HG03280 (cell line): ENCODE measurements at regions not wholly inside any gene's neighbourhood (a gene's known extent, or its start where the extent isn't known, plus 50 kb on each side); places are given as distances from the start of the nearest gene placed in this dataset.
"Not testable (repeated sequence)": the region's sequence is repeated elsewhere in the genome, so short reads cannot be mapped to it uniquely, and the experiment has no call there.

ENCODE experiments used
- ATAC-seq: cut with Tn5 transposase; IDR thresholded peaks from one replicate; pipeline ENCODE4 v1.9.1; 2021; ENCODE audit warnings: mild to moderate bottlenecking, moderate library complexity; ENCODE audit not compliant: unreplicated experiment

DNA sequence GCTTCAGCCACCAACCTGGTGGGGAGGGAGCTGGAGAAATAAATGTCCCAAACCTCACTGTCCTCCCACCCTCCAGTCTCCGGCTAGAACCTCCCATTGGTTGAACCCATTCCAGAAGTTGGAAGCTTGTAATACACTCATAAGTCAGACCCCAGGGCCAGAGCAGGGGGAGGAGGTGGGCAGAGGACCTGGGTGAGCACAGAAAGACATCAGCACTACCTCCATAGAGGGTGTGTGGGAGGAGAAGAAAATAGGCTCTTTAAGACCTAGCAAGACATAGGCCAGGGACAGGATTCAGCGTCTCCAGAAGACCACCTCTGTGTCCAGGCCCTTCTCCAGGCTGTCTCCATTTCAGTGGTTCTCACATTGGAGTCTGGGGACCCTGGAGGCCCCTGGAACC lies 73.3 kb upstream of the TOP1 start:
- ATAC-seq: no peak

DNA sequence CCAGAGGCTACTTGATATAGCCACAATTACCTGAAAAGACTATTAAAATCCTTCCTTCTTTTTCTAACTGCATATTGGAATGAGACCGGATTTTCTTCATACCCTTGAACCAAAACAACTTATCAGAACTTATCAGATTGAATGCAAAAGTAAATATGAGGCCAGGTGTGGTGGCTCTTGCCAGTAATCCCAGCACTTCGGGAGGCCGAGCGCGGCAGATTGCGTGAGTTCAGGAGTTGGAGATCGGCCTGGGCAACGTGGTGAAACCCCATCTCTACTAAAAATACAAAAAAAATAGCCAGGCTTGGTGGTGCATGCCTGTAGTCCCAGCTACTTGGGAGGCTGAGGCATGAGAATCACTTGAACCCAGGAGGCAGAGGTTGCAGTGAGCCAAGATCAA lies 72.8 kb upstream of the TOP1 start:
- not testable (repeated sequence) for ATAC-seq

DNA sequence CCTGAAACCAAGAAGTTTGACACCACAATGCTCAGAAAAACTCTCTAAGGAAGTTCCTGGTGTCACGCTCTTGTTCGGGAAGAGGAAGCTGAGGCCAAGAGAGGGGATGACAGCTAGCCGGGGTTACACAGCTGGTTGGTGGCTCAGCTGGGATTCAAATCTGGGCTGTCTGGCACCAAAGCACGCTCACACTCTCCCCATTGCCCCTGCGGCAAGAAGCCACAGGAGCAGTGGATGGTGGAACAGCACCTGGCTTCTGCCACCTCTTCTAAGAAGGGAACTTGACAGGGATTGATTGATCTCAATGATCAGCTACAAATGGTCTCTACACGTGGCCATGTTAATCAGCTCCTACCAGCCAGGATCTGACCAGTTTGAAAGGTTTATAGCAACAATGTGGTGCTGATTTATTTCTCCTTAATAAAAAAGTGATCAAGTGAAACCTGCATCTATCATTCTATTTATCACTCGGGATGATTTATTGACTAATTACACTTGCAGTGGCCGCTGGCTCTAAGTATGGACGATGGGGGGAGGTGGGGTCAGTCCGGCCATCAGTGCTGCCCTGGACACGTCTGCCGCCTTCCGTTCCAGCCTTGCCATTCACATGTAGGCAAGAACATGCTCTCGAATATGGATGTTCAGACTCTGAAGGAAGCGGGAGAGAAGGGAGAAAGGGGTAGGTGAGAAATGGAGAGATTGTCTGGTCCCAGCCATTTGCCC lies 71.9 kb upstream of the TOP1 start:
- ATAC-seq: no peak

DNA sequence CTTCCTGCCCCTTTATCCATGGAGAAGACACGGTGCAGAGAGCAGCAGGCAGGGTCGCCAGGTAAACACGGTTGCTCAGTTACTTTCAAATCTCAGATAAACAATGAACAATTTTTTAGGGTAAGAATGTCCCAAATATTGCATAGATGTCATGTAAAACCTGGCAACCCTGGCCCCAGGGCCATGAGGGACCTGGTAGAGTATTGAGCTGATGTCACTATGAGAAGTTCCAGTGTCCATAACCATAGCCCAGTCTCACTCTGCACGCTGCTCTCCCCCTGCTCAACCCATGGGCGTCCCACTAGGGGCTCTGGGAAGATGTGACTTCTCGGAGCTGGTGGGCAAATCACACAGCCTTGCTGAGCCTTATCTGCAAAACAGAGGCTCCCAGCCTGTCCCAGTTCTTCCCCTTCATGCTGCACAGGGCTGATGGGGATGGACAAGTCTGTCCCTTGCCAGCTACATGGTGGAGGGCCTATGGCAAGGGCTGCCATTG lies 71.3 kb upstream of the TOP1 start:
- ATAC-seq: no peak

DNA sequence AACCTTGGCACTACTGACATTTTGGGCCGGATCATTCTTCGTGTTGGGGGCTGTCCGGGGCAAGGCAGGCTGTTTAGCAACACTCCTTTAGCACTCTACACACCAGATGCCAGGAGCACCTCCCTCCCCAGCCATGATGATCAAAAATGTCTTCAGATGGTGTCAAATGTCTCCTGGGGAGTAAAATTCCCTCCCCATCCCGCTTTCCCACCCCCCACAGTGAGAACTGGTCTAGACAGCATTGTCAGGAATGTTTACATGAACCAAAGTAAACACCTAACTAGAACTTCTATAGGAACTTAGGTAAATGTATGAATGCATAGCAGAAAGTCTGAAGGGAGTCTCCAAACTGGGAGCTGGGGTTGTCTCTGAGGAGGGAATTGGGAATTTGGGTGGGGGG lies 70.0 kb upstream of the TOP1 start:
- ATAC-seq: no peak

DNA sequence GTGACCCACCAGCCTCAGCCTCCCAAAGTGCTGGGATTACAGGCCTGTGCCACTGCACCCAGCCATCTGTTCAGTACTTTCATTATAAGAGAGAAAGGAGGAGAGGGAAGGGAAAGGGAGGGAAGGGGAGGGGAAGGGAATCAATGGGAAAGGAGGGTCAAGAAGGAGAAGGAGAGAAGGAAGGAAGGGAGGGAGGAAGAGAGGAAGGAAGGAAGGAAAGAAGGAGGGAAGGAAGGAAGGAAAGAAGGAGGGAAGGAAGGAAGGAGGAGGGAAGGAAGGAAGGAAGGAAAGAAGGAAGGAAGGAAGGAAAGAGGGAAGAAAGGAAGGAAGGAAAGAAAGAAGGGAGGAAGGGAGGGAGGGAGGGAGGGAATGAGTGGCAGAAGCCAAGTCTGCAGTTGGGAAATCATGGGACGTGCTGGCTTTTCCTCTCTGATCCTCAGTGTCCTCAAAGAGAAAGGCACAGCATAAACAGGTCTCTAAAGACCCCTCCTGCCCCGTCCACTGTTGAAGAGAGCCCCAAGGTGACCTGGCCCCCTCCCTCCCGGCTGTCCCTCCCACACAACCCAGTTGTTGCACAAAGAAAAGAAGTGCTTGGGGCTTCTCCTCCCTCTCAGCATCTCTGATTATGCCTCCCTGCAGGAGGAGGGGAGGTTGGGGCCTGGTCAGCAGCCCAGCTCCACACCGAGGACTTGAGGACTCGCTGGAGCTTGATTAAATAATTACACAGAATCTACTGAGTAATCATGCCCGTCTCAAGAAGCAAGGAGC lies 69.1 kb upstream of the TOP1 start:
- ATAC-seq: no peak

DNA sequence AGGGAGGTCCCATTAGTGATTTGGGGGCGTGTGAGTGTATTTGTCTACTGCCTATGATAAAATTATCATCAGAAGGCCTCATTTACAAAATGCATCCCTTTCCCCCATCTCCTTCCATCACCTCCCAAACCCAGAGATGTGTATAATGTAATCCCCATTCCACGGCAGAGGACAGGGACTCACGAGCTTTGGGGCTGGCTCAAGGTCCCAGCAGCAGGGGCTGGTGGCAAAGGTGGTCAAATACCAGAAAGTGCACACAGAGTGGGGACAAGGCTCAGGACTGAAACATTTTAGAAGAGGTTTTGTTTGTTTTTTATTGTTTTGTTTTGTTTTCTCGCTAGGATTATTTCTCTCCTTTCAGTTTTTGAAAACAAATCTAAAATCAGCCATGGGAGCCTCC lies 68.5 kb upstream of the TOP1 start:
- no peak for ATAC-seq

DNA sequence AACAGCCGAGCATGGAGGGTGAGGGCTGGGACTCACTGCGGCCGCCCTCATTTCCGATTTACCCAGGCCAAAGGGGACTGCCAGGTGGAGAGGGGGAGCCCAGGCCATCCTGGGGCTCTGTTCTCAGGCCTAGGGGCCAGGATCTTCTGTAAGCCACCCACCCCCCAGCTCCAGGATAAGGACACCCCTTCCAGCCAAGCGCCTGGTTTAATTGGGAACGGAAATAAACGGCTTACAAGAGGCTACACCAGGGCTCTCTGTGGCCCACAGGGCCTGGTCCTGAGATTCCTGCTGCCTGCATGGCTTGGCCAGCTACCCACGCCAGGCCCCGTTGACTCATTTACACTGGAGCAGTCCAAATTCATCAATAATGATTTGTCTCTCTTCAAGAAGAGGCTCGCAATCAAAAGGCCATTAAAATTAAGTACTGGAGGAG lies 68.1 kb upstream of the TOP1 start:
- ATAC-seq: no peak

DNA sequence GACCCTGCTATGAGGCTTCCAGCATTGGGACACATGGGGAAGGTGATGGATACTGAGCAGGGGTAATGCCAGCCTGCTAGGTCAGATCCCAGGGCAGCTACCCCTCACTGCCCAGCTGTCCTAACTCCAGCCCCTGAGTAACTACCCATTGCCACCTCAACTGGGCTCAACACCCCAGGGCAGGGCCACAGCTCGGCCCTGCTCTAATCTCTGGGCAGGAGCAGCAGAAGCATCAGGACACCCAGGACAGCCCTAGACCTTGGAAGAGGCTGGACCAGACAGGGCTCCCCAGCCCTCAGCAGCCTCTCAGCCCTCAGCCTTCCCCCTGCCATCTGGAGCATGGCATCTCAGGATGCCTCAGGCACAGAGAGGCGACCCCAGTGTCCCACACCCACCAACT lies 67.4 kb upstream of the TOP1 start:
- ATAC-seq: no peak

DNA sequence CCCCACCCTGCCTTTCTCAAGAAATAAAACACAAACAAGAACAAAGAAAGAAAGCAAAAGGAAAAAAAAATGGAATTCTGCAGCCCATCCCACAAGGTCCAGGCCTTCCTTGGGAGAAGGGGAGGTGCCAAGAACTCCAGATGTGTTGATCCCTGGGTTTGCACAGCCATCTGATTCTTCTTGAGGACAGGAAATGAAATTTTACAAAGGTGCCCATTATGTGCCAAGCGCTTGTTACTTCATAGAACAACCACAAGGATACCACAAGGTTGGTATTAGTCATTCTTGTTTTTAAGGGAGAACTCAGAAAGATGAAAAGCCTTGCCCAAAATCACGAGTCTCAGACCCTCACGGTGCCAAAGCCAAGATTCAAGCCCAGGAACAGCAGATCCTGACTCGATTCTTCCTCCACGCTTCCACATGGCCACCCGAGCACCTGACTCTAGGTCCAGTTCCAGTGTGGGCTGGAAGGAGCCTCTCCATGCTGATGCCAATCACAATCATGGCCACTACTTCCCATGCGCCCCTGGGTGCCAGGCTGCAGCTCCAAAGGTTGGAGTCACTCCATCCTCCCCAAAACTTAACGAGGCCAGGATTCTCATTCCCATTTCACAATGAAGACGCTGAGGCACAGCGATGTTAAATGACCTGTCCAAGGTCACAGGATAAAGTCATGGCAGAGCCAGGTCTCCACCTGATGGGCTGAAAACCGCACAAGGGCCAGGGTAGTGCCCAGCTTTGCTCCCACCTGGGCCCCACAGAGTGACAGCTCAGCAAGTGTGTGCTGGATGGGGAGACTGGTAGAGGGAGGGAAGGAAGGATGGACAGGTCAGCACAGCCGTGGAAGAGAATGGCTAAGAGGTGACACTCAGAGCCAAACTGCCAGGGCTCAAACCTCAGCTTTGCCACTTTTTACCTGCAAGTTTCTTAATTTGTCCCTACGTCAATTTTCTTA lies 66.7 kb upstream of the TOP1 start:
- ATAC-seq: no peak

DNA sequence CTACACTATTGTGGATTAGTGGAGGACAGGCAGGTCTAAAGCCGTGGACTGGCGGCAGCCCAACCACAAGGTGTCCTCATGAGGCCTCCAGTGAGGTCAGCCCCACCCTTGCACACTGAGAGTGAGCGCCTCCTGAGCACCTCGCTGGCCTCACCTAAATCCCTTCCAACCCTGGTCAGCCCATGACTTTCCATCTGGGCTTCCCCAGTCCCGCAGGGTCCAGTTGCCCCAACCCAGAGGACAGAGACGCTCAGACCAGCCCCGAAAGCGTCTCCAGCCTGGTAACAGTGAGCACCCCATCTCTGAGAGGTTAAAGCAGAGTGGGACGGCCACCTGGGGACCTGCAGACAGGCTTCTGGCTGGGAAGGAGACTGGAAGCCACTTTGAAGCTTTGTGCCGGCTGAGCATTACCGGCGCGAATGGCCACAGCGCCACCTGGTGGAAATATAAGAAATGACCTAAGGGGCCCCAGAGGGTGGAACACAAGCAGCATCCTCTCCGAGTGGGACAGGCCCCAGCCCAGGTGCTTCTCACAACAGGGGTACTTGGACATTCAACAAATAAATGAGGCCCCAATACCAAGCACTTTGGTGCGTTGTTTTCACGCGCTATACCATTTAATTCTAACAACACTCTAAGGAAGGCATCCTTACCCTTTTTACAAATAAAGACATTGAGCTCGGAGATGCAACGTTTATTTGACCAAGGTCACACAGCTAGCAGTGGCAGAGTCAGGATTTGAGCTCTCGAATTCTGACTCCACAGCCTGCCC lies 65.7 kb upstream of the TOP1 start:
- ATAC-seq: no peak

DNA sequence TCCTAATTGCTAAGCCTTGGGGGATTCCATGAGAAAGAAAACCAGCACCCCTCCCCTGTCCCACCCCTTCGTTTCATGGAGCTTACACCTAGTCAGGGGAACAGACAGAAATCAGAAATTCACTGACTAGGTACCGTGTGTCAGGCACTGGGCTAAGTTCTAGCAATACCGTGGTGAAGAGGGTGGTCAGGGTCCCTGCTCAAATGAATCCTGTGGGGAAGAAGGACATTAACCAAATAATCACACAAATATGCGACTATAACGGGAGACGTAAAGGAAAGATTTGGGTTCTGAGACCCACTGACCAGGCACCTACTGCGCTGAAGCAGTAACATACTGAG lies 65.1 kb upstream of the TOP1 start:
- no peak for ATAC-seq

DNA sequence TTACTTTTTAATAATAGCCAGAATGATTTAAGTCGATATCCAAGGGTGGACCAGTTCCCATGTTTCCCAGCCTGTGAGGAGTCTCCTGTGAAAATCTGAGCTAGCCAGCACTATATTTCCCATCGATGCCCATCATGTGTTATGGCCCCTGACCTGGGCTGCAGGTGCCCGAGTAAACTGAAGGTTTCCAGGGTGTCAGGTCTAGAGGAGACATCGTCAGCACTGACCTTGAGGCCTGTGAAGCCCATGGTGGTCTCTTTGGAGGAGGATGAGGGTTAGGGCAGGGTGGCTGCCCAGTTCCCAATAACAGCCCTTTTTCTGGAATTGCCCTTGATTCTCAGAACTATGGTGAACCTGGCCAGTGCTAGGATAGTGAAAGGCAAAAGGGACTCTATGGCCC lies 63.0 kb upstream of the TOP1 start:
- ATAC-seq: no peak

DNA sequence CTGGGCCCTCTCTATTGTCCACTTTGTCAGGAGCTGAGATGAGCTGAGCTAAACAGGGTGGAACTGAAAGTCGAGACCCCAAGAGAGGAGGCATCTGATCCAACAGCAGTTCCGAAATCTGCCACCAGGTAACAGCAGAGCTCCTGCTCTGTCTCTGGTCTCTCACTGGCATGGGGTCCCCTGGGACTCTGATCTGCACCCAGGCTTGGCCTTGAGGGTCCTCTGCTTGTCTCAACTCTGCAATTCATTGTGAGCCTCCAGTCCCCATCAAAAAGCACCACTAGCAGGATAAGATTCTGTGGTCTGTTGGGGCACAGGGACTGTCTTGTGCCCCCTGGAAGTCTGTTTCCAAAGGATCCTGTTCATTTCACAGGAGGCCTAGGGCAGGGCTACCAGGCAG lies 62.5 kb upstream of the TOP1 start:
- no peak for ATAC-seq

DNA sequence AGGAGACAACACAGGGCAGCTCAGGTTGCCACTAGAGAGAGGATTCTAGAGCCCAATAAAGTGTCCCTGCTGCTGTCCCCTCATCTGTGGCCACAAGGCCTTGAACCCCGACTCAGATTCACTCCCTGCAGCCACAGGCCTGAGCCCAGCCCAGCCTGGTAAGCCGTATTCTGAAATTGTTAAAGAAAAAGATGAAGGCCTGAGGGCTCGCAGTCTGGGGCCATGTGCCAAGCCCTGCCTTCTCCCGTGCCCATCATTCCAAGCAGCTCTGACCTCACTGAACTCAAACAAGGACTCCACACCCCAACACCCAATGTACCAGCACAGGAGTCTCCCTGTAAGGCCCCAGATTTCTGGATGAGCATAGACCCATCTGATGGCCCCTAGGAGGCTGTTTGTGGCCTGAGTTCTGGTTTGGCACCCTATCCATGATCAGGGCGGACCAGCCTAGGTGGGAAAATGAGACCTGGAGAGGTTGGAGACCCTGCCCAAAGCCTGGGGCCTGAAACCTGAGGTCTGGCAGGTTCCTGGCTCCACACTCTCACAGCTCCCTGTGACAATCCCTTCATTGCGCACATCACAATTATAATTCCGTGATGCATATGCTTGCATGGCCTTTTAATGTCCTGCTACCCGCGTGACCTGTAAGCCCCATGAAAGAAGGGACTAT lies 62.0 kb upstream of the TOP1 start:
- ATAC-seq: no peak

DNA sequence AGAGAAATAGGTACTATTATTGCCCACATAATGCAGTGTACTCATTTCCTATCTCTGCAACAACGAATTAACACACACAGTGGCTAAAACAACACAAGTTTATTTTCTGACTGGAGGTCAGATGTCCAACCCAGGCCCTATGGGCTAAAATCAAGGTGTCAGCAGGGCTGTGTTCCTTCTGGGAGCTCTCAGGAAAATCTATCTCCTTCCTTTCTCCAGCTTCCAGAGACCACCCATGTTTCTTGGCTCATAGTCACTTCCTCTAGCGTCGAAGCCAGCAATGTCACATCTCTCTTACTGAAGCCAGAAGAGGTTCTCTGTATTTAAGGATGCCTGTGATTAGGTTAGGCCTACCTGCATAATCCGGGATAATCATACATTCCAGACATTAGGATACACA lies 60.9 kb upstream of the TOP1 start:
- ATAC-seq: no peak

DNA sequence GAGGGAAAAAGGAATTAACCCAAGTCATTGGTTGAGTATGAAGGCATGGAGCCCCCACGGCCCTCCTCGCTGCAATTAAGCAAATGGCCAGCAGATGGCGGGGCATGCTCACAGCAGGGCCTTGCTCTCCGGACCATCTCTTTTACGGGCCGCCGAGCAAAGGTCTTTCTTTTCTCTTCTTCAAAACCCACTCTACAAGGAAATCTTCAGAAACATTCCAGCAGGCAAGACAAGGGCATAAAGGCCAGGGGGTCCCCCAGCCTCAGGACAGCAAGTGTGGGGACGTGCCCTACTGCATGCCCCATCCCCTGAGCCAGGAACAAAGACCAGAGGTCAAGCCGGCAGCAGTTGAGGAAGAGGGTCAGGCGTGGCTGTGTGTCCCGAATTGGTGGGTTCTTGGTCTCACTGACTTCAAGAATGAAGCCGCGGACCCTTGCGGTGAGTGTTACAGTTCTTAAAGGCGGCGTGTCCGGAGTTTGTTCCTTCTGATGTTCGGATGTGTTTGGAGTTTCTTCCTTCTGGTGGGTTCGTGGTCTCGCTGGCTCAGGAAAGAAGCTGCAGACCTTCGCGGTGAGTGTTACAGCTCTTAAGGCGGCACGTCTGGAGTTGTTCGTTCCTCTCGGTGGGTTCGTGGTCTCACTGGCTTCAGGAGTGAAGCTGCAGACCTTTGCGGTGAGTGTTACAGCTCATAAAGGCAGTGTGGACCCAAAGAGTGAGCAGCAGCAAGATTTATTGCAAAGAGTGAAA lies 59.6 kb upstream of the TOP1 start:
- peak; percentile 76 for ATAC-seq

DNA sequence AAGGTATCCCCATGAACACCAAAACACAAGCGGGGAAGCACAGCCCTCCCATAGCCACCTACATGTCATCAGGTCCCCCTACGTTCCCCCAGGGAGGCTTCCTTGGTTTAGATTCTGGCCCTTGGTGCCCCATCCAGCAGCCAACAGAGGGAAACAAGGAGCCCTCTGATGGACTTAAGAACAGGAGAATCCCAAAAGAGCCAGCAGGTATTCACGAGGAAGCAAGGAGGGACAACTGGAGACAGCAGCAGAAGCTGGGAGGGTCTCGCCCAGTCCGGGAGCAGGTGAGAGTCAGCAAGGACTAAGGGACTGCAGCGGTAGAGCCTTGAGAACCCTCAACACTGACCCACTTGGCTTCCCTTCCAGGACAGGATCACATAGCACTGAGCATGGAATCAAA lies 58.4 kb upstream of the TOP1 start:
- ATAC-seq: no peak

DNA sequence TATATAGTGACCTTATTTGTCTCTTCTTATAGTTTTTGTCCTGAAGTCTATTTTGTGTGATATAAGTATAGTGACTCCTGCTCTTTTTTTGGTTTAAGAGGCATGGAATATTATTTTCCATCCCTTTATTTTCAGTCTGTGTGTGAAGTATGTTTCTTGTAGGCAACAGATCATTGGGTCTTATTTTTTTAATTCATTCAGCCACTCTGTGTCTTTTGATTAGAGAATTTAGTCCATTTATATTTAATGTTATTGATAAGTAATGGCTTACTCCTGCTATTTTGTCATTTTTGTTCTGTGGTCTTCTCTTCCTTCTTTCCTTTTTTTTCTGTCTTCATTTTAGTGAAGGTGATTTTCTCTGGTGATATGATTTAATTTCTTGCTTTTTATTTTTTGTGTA lies 51.4 kb upstream of the TOP1 start:
- no peak for ATAC-seq
